ENCODE measurements at regions not wholly inside any gene's neighbourhood (a gene's known extent, or its start where the extent isn't known, plus 50 kb on each side); places are given as distances from the start of the nearest gene placed in this dataset.
"Not testable (repeated sequence)": the region's sequence is repeated elsewhere in the genome, so short reads cannot be mapped to it uniquely, and the experiment has no call there.

- no peak for DNase-seq
- Histone ChIP-seq H3K27me3 (ENCODE audit: low read length) (no peaks in the 10 kb centered on the region), H3K4me1 (ENCODE audit: low read length) (no peaks in the 10 kb centered on the region), H2AFZ (ENCODE audit: low read length) (no peak overlapping the region), H3K9ac (ENCODE audit: low read length) (no peak overlapping the region), H3K27ac (ENCODE audit: low read length) (no peak overlapping the region), H3K4me3 (ENCODE audit: low read length) (no peak overlapping the region), H3K4me2 (ENCODE audit: low read depth, low read length, poor library complexity, severe bottlenecking) (no peak overlapping the region), H3K79me2 (ENCODE audit: low read length) (no peaks in the 10 kb centered on the region), H3K9me3 (ENCODE audit: low read length) (no peaks in the 10 kb centered on the region), H3K36me3 (ENCODE audit: insufficient read depth, low read length) (no peaks in the 10 kb centered on the region), H4K20me1 (ENCODE audit: insufficient read depth, low read depth, low read length) (no peaks in the 10 kb centered on the region), H3K9me2 (replicated peaks; ENCODE audit: insufficient read depth, low read length) (no peaks in the 10 kb centered on the region)
Observed at GRCh38 chr16:22705799-22706198, 108.2 kb upstream of the HS3ST2 start.

- Histone ChIP-seq H3K4me1 (ENCODE audit: low read length) (no peaks in the 10 kb centered on the region), H3K9ac (ENCODE audit: low read length) (no peak overlapping the region), H4K20me1 (ENCODE audit: insufficient read depth, low read depth, low read length) (no peaks in the 10 kb centered on the region), H3K4me3 (ENCODE audit: low read length) (no peak overlapping the region), H3K4me2 (ENCODE audit: low read depth, low read length, poor library complexity, severe bottlenecking) (no peak overlapping the region), H3K27ac (ENCODE audit: low read length) (no peak overlapping the region), H3K9me3 (ENCODE audit: low read length) (peaks cover 4% of the 10 kb centered on the region), H2AFZ (ENCODE audit: low read length) (no peak overlapping the region), H3K79me2 (ENCODE audit: low read length) (no peaks in the 10 kb centered on the region), H3K27me3 (ENCODE audit: low read length) (no peaks in the 10 kb centered on the region), H3K36me3 (ENCODE audit: insufficient read depth, low read length) (no peaks in the 10 kb centered on the region), H3K9me2 (replicated peaks; ENCODE audit: insufficient read depth, low read length) (no peaks in the 10 kb centered on the region)
- no peak for DNase-seq
Observed at GRCh38 chr16:22710326-22710725, 103.6 kb upstream of the HS3ST2 start.

GRCh38 chr16:22711847-22712246 lies 102.1 kb upstream of the HS3ST2 start:
- Histone ChIP-seq H3K4me2 (ENCODE audit: low read depth, low read length, poor library complexity, severe bottlenecking) (no peak overlapping the region), H3K9ac (ENCODE audit: low read length) (no peak overlapping the region), H4K20me1 (ENCODE audit: insufficient read depth, low read depth, low read length) (no peaks in the 10 kb centered on the region), H3K9me2 (replicated peaks; ENCODE audit: insufficient read depth, low read length) (no peaks in the 10 kb centered on the region), H3K27ac (ENCODE audit: low read length) (no peak overlapping the region), H3K79me2 (ENCODE audit: low read length) (no peaks in the 10 kb centered on the region), H3K36me3 (ENCODE audit: insufficient read depth, low read length) (no peaks in the 10 kb centered on the region), H3K27me3 (ENCODE audit: low read length) (no peaks in the 10 kb centered on the region), H3K9me3 (ENCODE audit: low read length) (peaks cover 4% of the 10 kb centered on the region), H3K4me3 (ENCODE audit: low read length) (no peak overlapping the region), H3K4me1 (ENCODE audit: low read length) (no peaks in the 10 kb centered on the region), H2AFZ (ENCODE audit: low read length) (no peak overlapping the region)
- DNase-seq = no peak

- H3K9me2 ChIP-seq (replicated peaks; ENCODE audit: insufficient read depth, low read length) = no peaks in the 10 kb centered on the region
- H3K79me2 ChIP-seq (ENCODE audit: low read length) = no peaks in the 10 kb centered on the region
- no peak overlapping the region for H2AFZ ChIP-seq (ENCODE audit: low read length)
- H3K4me3 ChIP-seq (ENCODE audit: low read length) = no peak overlapping the region
- no peaks in the 10 kb centered on the region for H3K4me1 ChIP-seq (ENCODE audit: low read length)
- DNase-seq = no peak
- H3K36me3 ChIP-seq (ENCODE audit: insufficient read depth, low read length) = no peaks in the 10 kb centered on the region
- no peak overlapping the region for H3K4me2 ChIP-seq (ENCODE audit: low read depth, low read length, poor library complexity, severe bottlenecking)
- no peaks in the 10 kb centered on the region for H3K27me3 ChIP-seq (ENCODE audit: low read length)
- H3K9ac ChIP-seq (ENCODE audit: low read length) = no peak overlapping the region
- no peak overlapping the region for H3K27ac ChIP-seq (ENCODE audit: low read length)
- H3K9me3 ChIP-seq (ENCODE audit: low read length) = peaks cover 4% of the 10 kb centered on the region
- H4K20me1 ChIP-seq (ENCODE audit: insufficient read depth, low read depth, low read length) = no peaks in the 10 kb centered on the region
Observed at GRCh38 chr16:22712471-22712870, 101.5 kb upstream of the HS3ST2 start.

GRCh38 chr16:22718598-22718997 lies 95.4 kb upstream of the HS3ST2 start:
- H3K27ac ChIP-seq (ENCODE audit: low read length); H4K20me1 ChIP-seq (ENCODE audit: insufficient read depth, low read depth, low read length); H3K9ac ChIP-seq (ENCODE audit: low read length); H3K4me3 ChIP-seq (ENCODE audit: low read length); DNase-seq; H3K9me2 ChIP-seq (replicated peaks; ENCODE audit: insufficient read depth, low read length); H3K4me2 ChIP-seq (ENCODE audit: low read depth, low read length, poor library complexity, severe bottlenecking); H3K9me3 ChIP-seq (ENCODE audit: low read length); H3K36me3 ChIP-seq (ENCODE audit: insufficient read depth, low read length); H3K27me3 ChIP-seq (ENCODE audit: low read length); H3K79me2 ChIP-seq (ENCODE audit: low read length); H3K4me1 ChIP-seq (ENCODE audit: low read length); H2AFZ ChIP-seq (ENCODE audit: low read length): not testable (repeated sequence)

- no peaks in the 10 kb centered on the region for H3K27me3 ChIP-seq (ENCODE audit: low read length)
- H3K9ac ChIP-seq (ENCODE audit: low read length) = no peak overlapping the region
- no peaks in the 10 kb centered on the region for H3K36me3 ChIP-seq (ENCODE audit: insufficient read depth, low read length)
- no peak overlapping the region for H2AFZ ChIP-seq (ENCODE audit: low read length)
- no peaks in the 10 kb centered on the region for H4K20me1 ChIP-seq (ENCODE audit: insufficient read depth, low read depth, low read length)
- H3K9me2 ChIP-seq (replicated peaks; ENCODE audit: insufficient read depth, low read length) = no peaks in the 10 kb centered on the region
- H3K9me3 ChIP-seq (ENCODE audit: low read length) = no peaks in the 10 kb centered on the region
- no peak overlapping the region for H3K4me3 ChIP-seq (ENCODE audit: low read length)
- no peak overlapping the region for H3K4me2 ChIP-seq (ENCODE audit: low read depth, low read length, poor library complexity, severe bottlenecking)
- no peaks in the 10 kb centered on the region for H3K4me1 ChIP-seq (ENCODE audit: low read length)
- DNase-seq = no peak
- H3K79me2 ChIP-seq (ENCODE audit: low read length) = no peaks in the 10 kb centered on the region
- H3K27ac ChIP-seq (ENCODE audit: low read length) = no peak overlapping the region
Observed at GRCh38 chr16:22719945-22720344, 94.0 kb upstream of the HS3ST2 start.

- Histone ChIP-seq H3K9ac (ENCODE audit: low read length) (no peak overlapping the region), H3K9me3 (ENCODE audit: low read length) (no peaks in the 10 kb centered on the region), H4K20me1 (ENCODE audit: insufficient read depth, low read depth, low read length) (no peaks in the 10 kb centered on the region), H3K4me2 (ENCODE audit: low read depth, low read length, poor library complexity, severe bottlenecking) (no peak overlapping the region), H3K4me1 (ENCODE audit: low read length) (no peaks in the 10 kb centered on the region), H3K27me3 (ENCODE audit: low read length) (no peaks in the 10 kb centered on the region), H3K27ac (ENCODE audit: low read length) (no peak overlapping the region), H2AFZ (ENCODE audit: low read length) (no peak overlapping the region), H3K4me3 (ENCODE audit: low read length) (no peak overlapping the region), H3K36me3 (ENCODE audit: insufficient read depth, low read length) (no peaks in the 10 kb centered on the region), H3K79me2 (ENCODE audit: low read length) (no peaks in the 10 kb centered on the region), H3K9me2 (replicated peaks; ENCODE audit: insufficient read depth, low read length) (no peaks in the 10 kb centered on the region)
- DNase-seq = no peak
Observed at GRCh38 chr16:22721511-22722100, 92.4 kb upstream of the HS3ST2 start.

- not testable (repeated sequence) for H3K27ac ChIP-seq (ENCODE audit: low read length); H3K9me3 ChIP-seq (ENCODE audit: low read length); H3K4me3 ChIP-seq (ENCODE audit: low read length); DNase-seq; H3K4me2 ChIP-seq (ENCODE audit: low read depth, low read length, poor library complexity, severe bottlenecking); H3K79me2 ChIP-seq (ENCODE audit: low read length); H2AFZ ChIP-seq (ENCODE audit: low read length); H3K9ac ChIP-seq (ENCODE audit: low read length); H3K36me3 ChIP-seq (ENCODE audit: insufficient read depth, low read length); H3K27me3 ChIP-seq (ENCODE audit: low read length); H4K20me1 ChIP-seq (ENCODE audit: insufficient read depth, low read depth, low read length); H3K9me2 ChIP-seq (replicated peaks; ENCODE audit: insufficient read depth, low read length); H3K4me1 ChIP-seq (ENCODE audit: low read length)
Observed at GRCh38 chr16:22722551-22723541, 91.1 kb upstream of the HS3ST2 start.

Measured in Karpas-422 (cell line).